H1 (cell line): ENCODE measurements at regions not wholly inside any gene's neighbourhood (a gene's known extent, or its start where the extent isn't known, plus 50 kb on each side); places are given as distances from the start of the nearest gene placed in this dataset. TPM values are rescaled to one million over a fixed set of nuclear protein-coding genes. Genes with fewer than 3 reads are reported as not detected.

ENCODE experiments used
- JUND ChIP-seq: IDR thresholded peaks from 2 replicates; pipeline ENCODE4 v1.6.1; 2011; ENCODE audit warnings: mild to moderate bottlenecking, improper control_type of control experiment, low read length
- RNF2 ChIP-seq: fragments of 200-900, 300-1000 bp; sonication (generic); IDR thresholded peaks from 2 replicates; pipeline ENCODE4 v1.7.1; 2016; ENCODE audit warnings: borderline replicate concordance, low read depth, mild to moderate bottlenecking, antibody characterized with exemption, low read length; ENCODE audit not compliant: poor library complexity, severe bottlenecking; ENCODE audit errors: missing control alignments
- small RNA-seq: library from polyadenylated mRNA; stranded (forward); fragments of <200 nt; extraction: miRNeasy Mini kit (QIAGEN cat#:217004); gene quantifications from one replicate; pipeline ENCODE3, GENCODE V24; 2013; ENCODE audit not compliant: insufficient read depth

DNA sequence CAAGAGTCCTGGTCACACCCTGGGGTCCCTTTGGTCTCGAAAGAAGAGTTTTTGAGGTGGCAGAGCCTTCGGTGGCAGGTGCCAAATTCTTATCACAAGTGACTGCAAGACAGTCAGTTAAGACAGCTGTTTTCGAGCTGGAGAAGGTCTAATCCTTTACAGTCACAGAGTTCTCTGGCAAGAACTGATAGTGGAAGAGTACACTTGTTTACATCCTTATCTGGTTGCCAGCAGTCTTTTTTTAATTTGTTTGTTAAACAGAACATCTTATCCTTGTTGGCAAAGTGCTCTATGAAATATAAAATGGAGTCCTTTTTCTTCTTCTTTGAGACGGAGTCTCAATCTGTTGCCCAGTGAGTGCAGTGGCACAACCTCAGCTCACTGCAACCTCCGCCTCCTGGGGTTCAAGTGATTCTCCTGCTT is 50.4 kb upstream of the ELOVL6 start (continued):
- TF ChIP-seq RNF2, result no peak
- no peak for TF ChIP-seq JUND

Small RNA genes in the stretch of these regions (small RNA-seq; reads per million reads assigned to genes)
- not detected for gene AC108145.1
- not detected for gene HSBP1P2
- gene RNU6-205P, result not detected
